Panc1 (cell line): ENCODE measurements at regions not wholly inside any gene's neighbourhood (a gene's known extent, or its start where the extent isn't known, plus 50 kb on each side); places are given as distances from the start of the nearest gene placed in this dataset.

Experiments used
- CTCF ChIP-seq: fragments of 450-650 bp; IDR thresholded peaks from 2 replicates; pipeline ENCODE4 v1.5.1; 2017; ENCODE audit warnings: mild to moderate bottlenecking
- POLR2AphosphoS5 ChIP-seq: IDR thresholded peaks from 2 replicates; pipeline ENCODE4 v1.6.1; 2012; ENCODE audit warnings: mild to moderate bottlenecking, low read depth, low read length, moderate library complexity
- TCF7L2 ChIP-seq: IDR thresholded peaks from 2 replicates; pipeline ENCODE4 v1.6.1; 2011; ENCODE audit warnings: mild to moderate bottlenecking, low read depth, low read length, inconsistent platforms

- TF ChIP-seq CTCF (no peak), POLR2AphosphoS5 (no peak), TCF7L2 (no peak)
These were observed 252.6 kb upstream of the LINC00305 start for GRCh38 chr18:64401268-64402060.
